Cardiac fibroblast (primary cell): ENCODE measurements at regions not wholly inside any gene's neighbourhood (a gene's known extent, or its start where the extent isn't known, plus 50 kb on each side); places are given as distances from the start of the nearest gene placed in this dataset.

Experiments used
- DNase-seq, 2 donors: peaks; one replicate each; pipeline versions ENCODE4 v3.0.0 to v3.0.0-alpha.2; 2010; ENCODE audit warnings: low read depth in 2 of 2
- H3K4me3 ChIP-seq, 2 donors: replicated peaks in 1 of 2; 1 replicate in 1 of 2; 2 replicates in 1 of 2; pipeline ENCODE4 v1.5.1; 2011; ENCODE audit warnings: low read depth in 2 of 2, low read length in 2 of 2, mild to moderate bottlenecking in 2 of 2, moderate library complexity in 1 of 2
- TF ChIP-seq, protein P1 (sequence below): IDR thresholded peaks from one replicate; pipeline ENCODE4 v1.5.1; 2011; ENCODE audit warnings: low read depth, mild to moderate bottlenecking, low read length, inconsistent platforms

DNA sequence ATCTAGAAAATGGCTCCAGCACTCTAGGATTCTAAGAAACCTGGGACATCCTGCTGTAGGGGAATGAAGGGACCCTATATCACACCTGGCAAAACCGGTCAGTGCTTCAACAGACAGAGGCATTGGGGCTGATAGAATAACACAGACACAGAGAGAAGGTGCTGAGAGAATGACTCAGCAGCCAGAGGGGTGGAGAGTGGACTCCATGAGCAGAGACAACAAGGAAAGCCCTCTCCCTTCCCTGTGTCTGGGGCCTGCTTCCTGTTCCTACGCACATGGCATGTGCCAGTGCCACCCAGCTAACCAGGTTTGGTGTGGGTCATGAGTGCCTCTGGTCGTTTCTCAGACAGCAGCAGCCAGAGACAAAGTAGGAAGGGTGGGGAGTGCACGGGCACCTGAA, 140.3 kb downstream of the CCT6B start:
- no peak overlapping the region for H3K4me3 ChIP-seq
- TF ChIP-seq, protein P1, sequence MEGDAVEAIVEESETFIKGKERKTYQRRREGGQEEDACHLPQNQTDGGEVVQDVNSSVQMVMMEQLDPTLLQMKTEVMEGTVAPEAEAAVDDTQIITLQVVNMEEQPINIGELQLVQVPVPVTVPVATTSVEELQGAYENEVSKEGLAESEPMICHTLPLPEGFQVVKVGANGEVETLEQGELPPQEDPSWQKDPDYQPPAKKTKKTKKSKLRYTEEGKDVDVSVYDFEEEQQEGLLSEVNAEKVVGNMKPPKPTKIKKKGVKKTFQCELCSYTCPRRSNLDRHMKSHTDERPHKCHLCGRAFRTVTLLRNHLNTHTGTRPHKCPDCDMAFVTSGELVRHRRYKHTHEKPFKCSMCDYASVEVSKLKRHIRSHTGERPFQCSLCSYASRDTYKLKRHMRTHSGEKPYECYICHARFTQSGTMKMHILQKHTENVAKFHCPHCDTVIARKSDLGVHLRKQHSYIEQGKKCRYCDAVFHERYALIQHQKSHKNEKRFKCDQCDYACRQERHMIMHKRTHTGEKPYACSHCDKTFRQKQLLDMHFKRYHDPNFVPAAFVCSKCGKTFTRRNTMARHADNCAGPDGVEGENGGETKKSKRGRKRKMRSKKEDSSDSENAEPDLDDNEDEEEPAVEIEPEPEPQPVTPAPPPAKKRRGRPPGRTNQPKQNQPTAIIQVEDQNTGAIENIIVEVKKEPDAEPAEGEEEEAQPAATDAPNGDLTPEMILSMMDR = no peak
- DNase-seq = no peak

DNA sequence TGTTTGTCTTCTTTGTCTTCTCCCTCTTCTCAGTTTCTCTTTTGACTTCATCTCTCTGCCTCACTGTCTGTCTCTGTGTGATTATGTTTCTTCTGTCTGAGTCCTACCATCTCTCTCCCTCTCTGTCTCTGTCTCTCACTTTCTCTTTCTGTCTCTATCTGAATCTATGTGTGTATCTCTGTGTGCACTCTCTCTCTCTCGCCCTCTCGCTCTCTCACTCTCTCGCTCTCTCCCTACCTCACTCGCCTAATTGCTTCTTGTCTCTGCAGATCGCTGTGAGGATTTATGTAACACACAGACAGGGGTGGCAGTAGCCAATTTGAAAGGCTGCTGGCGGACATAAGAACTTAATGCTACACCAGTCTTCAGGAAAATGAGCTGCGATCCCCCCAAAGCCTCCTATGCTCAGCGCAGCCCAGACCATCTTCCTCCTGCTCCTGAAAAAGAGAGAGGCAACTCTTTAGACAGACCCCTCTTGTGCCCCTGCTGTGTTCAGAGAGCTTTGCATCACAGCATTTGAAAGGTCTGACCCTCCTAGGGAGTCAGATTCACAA, 140.9 kb downstream of the CCT6B start:
- TF ChIP-seq, protein P1 = no peak
- no peak for DNase-seq
- H3K4me3 ChIP-seq = no peak overlapping the region

DNA sequence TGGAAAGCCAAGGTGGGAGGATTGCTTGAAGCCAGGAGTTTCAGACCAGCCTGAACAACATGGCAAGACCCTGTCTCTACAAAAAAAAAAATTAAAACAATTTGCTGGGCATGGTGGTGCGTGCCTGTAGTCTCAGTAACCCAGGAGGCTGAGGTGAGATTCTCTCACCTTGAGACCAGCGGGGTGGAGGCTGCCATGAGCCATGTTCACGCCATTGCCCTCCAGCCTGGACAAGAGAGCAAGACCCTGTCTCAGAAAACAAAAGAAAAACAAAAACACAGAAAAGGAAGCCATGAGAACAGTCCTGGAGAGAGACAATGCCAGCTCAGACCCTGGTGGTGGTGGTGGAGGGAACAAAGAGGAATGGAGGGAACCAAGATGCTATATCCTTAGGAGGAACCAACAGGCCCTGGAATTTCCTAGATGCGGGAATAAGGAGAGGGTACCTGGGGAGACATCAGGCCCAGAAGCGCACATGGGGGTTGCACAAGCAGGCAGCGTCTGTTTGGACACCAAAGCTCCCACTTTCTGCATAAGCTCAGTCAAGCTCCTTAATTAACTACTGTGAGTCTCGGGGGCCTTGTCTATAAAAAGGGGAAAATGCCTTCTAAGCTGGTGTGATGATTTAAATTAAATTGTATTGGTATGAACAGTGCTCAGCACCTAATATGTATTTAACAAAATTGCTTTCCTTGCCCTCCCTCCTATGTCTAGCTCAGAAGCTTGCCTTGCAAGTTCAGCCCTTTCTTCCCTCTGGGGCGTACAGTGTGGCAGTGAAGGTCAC, 143.8 kb downstream of the CCT6B start:
- H3K4me3 ChIP-seq = no peak overlapping the region
- TF ChIP-seq, protein P1 = no peak
- no peak for DNase-seq

DNA sequence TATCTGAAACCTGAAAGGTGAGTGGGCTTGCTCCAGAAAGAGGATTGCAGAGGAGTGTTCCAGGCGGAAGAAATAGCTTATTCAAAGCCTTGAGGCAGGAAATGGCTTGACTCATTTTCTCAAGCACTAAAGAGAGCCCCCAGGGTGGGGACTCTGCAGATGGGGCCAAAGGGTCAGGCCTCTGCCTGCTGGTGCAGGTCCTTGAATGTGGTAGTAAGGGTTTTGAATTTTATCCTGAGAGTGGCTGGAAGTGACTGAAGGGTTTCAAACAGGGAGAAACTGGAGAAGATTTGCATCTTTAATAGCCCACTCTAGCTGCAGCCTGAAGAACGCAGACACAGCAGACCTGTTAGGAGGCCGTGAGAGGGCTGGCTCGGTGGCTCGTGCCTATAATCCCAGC, 144.4 kb downstream of the CCT6B start:
- H3K4me3 ChIP-seq = no peak overlapping the region
- no peak for DNase-seq
- TF ChIP-seq, protein P1 = no peak

DNA sequence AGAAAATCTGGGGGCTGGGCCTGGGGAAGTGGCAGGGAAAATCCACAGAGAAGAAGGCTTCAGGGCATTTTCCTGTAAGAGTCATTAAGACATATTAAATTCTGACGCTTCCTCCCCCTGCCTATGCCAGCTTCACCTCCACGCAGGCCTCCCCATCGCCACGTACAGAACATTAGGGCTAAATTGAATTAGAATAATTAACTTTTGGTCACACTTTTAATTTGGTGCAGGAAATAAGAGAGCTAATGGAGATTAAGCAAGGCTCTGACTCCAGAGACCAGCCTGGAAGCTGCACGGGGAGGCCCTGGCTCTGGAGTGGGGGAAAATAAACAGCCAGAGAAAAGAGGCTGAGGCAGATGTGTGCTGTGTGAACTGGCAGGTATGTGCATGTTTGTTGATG, 148.0 kb downstream of the CCT6B start:
- no peak overlapping the region for H3K4me3 ChIP-seq
- no peak for DNase-seq
- TF ChIP-seq, protein P1 = no peak

DNA sequence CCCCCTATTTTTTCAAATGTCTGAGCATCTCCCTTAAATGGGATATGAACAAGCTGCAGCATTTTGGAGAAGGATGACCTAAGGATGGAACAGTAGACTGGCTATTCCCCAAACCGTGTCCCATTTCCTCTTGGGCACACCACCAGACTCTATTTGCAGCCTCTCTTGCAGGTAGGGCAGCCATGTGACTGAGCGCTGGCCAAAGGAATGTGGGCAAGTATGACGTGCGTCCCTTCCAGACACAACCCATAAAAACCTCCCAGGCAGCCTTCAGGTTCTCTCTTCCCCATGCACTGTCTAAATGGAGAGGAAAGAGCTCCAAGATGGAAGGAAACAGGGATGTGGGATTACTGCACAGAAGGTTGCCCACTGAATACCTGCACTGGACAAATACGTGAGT, 149.7 kb downstream of the CCT6B start:
- DNase-seq = no peak
- no peak overlapping the region for H3K4me3 ChIP-seq
- TF ChIP-seq, protein P1 = no peak
